NCI-H2196 treated with DMSO at 0.1 percent for 48 hours (cell line): ENCODE measurements at regions not wholly inside any gene's neighbourhood (a gene's known extent, or its start where the extent isn't known, plus 50 kb on each side); places are given as distances from the start of the nearest gene placed in this dataset.
"Not testable (repeated sequence)": the region's sequence is repeated elsewhere in the genome, so short reads cannot be mapped to it uniquely, and the experiment has no call there.

Experiments used
- DNase-seq: peaks from one replicate; lab custom pipeline; 2025; ENCODE audit not compliant: unreplicated experiment; lab: John Stamatoyannopoulos, UW

DNA sequence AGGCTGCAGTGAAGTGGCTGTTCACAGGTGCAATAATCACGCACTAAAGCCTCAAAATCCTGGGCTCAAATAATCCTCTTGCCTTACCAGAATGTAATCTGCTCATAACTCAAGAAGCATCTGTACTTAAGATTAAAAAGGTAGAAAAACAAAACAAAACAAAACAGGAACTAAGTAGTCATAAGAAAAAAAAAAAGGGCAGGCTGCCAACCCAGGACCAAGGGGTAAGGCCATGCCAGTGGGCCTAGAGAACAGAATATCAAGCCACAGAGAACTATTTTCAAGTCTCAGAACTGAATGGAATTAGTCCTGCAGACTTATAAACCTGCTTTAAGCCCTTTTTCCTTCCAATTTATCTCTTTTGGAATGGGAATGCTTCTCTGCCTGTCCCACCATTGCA, 64.8 kb upstream of the TBC1D3K start:
- no peak for DNase-seq

DNA sequence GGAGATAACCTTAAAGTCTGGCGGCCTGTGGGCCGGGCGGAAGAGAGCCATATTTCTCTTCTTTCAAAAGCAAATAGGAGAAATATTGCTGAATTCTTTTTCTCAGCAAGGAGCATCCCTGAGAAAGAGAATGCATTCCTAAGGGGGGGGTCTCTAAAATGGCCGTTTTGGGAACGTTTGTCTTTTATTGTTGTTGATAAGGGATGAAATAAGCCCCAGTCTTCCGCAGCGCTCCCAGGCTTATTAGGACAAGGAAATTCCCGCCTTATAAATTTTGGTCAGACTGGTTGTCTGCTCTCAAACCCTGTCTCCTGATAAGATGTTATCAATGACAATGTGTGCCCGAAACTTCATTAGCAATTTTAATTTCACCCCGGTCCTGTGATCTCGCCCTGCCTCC, 65.8 kb upstream of the TBC1D3K start:
- not testable (repeated sequence) for DNase-seq

DNA sequence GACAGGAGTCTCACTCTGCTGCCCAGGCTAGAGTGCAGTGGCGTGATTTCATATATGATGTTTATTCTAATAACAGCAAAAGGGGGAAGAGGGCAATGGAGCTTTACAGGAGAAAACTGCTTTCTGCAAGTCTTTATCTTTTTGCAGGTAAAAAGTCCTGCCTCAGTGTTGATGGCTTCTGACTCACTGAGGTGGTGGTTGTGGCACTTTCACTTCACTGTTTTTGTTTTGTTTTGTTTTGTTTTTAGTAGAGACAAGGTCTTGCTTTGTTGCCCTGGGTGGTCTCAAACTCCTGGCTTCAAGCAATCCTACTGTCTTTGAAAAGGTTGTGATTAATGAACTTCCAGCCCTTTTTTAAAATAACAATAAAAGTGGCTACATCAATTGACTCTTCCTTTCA, 68.0 kb upstream of the TBC1D3K start:
- no peak for DNase-seq

DNA sequence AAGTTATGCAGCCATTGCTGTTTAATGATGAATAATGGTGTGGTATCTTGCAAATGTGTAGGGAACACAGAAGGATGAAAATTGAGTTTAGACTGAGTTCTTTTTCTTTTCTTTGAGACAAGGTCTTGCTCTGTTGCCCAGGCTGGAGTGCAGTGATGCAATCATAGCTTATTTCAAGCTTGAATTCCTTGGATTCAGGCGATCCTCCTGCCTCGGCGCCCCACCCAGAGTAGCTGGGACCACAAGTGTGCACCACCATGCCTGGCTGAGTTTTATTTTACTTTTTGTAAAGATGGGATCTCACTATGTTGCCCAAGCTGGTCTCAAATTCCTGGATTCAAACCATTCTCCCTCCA, 74.6 kb upstream of the TBC1D3K start:
- no peak for DNase-seq

DNA sequence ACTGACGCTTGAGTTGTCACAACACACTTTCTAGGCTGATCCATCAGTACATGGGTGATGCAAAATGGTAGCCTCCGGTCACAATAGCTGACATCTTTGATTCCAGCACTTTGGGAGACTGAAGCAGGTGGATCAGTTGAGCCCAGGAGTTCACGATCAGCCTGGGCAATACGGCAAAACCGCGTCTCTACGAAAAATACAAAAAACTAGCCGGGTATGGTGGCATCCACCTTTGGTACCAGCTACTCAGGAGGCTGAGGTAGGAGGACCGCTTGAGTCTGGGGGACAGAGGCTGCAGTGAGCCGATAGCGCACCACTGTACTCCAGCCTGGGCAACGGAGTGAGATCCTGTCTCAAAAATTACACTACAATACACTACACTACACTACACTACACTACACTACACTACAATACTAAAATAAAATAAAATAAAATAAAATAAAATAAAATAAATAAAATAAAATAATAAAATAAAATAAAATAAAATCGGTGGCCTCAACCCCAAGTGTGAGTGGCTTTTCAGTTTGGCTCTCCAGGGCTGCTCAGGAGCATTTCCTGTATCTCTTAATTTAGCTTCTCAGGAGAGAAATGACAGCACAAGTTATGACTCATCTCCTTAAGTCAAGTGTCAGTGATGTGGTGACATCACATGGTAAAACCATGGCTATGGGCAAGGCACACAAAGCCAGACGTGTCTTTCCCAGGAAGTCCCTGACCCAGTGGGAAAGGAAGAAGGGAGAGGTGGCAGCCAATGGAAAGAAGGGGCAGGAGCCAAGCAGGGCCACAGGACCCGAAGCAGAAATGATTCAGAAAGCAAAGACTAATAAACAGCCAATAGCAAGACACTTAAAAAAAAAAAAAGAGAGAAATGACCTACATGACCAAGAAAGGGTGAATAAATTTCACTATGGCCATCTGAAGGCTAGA, 75.3 kb upstream of the TBC1D3K start:
- DNase-seq, result no peak

DNA sequence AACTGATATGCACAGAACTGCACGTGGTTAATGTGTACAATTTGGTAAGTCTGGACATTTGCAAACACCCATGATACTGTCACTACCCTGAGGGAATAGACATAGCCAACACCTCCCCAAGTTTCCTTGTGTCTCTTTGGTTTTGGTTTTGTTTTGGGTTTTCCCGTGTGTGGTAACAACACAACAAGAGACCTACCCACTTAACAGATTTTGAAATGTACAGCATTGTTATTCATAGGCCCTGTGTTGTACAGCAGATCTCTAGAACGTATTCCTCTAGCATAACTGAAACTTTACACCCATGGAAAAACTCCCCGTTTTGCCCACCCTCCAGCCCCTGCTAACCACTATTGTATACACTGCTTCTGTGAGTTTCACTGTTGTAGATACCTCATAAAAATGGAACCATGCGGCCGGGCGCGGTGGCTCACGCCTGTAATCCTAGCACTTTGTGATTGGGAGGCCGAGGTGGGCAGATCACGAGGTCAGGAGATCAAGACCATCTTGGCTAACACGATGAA, 76.3 kb upstream of the TBC1D3K start:
- DNase-seq, result no peak

DNA sequence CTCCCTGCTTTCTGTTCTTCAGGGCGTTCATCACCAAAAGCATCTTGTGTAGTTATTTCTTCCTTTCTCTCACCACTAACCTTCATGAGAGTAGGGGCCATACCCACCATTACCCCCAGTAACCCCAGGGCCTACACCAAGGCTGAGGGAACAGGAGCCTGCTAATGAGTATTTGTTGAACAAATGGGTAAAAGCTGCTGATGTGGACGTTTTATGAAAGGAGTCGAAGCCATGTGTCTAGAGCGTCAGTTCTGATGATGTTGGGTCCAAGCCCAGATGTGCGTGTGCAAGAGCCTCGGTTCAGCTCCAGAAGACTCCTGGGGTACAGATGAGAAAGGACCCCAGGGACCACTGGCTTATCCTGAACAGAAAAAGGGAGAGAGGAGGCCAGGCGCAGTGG, 77.1 kb upstream of the TBC1D3K start:
- DNase-seq, result no peak

DNA sequence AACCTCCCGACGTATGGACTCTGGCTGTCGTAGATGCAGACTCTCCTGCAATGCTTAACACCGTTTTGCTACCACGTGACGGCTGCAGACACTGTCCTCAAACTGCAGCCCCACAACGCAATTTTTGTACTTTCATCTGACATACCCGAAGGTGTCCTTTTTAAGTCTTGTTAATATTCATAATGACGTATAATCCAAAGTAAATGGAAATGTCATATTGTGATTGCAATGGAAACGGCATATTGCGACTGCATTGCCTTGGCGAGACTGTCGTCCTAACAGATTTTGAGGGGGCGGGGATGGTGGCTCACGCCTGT, 79.3 kb upstream of the TBC1D3K start:
- DNase-seq, result no peak

DNA sequence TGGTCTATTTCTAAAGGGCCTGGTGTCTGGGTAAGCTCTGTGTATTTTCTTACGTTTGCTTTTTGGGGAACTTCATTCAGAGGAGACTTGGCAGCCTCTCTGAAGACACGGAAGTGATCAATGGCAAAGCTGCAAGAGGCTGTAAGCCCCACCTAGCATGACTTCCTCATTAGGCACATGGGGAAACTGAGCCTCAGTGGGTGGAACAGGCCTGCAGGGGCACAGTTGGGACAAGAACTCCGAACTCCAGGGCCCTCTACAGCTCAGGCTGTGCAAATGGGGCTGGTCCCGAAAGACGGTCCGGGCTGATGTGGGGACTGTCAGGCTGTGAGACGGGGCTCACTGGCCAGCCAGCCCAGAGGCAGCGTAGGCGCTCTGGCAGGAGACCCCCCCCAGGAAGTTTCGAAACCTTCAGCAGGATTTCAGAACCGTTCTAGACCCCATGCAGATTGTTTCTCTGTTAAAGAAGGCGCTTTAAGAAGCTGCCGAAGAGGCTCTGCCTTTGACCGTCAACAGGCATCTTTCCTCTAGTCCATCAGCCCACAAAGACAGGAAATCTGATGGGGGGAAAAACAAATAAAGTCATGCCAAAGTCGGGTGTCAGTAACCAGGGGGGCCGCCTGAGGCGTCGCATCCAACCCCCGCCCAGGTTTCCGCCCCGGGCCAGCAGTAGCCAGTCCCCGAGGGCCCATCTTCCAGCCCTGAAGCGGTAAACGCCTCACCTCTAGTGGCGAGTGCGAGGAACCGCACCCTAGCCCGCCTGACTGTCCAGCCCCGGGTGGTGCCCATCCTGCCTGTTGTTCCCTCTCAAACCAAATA, 79.8 kb upstream of the TBC1D3K start:
- DNase-seq, result no peak

DNA sequence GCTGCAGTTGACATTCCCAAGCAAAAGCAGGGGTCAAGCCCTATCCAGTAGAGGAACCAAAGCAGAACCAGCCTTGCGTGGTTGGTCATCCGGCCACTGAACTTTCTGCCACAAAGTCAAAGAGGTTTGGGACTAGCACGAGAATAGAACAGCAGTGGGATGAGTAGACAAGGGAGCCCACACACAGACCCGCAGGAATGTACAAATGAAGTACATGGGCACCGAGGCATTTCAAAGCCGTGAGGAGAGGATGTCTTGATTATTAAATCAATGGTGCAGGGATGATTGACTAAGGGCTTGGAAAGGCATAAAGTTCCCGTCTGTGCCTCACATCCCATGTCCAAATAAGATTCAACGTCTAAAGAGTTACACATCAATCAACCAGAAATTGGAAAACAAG, 81.8 kb upstream of the TBC1D3K start:
- no peak for DNase-seq

DNA sequence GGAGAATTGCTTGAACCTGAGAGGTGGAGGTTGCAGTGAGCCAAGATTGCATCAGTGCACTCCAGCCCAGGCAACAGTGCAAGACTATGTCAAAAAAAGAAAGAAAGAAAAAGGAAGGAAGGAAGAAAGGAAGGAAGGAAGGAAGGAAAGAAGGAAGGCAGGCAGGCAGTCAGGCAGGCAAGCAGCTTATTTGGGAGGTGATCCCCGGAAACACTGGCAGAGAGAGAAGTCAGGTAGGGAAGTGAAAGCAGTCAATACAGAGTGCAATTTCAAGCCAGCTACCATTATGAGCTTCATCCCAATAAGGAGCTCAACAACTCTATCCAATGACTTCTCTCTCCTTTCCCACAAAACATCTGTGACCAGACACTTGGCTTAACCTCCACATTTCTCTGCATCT, 83.0 kb upstream of the TBC1D3K start:
- DNase-seq, result no peak

DNA sequence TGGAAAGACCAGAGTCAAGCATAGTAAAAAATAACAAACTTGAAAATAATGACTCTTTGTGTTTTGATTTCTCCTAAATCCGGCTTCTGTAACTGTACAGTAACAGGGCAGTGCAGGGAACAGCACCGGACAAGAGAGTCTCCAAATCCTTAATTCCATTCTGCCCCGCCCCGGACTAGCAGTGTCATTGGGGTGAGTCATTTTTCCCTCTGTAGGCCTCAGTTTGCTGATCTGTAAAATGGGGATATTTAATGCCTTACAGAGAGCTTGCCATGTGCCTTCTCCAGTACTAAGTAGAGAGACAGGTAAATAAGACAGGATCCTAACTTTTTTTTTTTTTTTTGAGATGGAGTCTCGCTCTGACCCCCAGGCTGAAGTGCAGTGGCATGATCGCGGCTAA, 83.6 kb upstream of the TBC1D3K start:
- no peak for DNase-seq

DNA sequence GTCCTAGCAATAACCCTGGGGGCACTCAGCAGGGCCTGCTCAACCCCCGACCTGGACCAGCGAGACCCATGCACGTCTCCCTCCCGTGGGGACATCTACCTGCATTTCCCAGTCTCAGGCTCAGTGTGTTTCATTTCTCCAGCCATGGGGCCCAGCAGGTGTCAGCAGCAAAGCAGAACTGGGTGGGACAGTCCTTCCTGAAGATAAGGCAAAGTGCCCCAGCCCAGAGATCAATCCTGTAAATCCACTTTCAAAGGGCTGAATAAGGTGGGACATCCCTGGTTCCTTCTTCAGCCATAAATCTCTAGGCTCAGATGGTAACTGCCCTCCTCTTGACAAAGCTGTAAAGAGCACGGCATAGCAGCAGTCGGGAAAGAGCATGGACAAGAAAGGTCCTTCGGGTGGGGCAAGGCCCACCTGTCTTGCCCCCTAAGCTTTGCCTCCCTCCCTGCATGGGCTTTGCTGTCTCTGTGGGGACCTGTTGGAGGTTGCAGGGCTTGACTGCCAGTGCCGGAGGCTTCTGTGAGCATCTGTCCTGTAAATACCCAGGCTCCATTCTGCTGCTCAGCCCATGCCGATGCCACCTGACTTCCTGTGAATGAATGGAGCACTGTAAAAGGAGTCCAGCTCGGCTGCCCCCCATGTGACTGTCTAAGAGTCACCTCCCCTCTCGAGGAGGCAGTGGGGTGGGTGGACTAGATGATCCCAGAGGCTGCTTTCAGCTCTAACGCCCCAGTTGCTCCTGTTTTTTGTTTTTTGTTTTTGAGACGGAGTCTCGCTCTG, 84.8 kb upstream of the TBC1D3K start:
- DNase-seq, result no peak

DNA sequence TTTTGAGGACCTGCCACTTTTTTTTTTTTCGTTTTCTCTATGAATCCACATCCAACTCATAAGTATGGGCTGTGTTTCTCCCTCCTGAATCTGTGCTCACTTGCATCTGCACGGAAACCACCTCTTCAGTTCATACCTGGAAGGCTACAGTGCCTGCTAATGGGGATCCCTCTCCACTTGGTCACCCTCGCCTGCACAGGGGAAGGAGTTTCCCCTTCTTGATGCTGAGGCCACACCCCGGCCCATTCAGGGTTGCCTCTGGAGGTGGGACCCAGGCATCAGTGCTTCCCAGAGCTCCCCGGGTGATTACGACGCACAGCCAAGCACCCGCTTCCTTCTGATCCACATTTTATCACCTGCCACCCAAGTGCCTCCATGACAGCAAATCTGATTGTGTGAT, 85.9 kb upstream of the TBC1D3K start:
- no peak for DNase-seq

DNA sequence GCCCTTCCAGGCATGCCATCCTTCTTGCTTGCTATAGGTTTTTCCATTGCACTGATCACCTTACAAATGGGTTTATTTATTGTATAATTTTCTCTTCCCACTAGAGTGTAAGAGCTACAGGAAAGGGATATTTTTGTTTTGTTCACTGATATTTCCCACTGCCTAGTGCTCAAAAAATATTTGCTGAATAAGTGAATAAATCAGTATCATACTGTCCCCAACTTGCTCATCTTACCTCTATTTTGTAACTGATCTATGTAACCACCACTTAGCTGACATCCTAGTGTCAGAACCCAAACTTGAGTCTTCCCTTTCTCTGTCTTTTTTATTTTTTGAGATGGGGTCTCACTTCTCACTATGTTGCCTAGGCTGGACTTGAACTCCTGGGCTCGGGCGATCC, 87.6 kb upstream of the TBC1D3K start:
- no peak for DNase-seq

DNA sequence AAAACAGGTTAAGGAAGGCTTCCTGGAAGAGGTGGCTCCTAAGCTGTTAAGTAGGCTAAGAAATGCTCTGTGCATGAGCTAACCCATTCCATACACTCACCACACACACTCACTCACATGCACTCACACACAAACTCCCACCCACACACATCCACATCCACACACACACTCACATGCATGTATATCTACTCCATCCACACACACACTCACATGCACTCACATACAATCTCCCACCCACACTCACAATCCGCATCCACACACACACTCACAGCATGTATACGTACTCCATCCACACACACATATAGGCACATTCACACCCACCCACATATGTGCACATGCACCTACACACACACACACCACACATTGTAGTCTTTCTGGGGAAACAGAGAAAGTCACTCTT, 89.3 kb upstream of the HNF1B start:
- DNase-seq, result no peak

DNA sequence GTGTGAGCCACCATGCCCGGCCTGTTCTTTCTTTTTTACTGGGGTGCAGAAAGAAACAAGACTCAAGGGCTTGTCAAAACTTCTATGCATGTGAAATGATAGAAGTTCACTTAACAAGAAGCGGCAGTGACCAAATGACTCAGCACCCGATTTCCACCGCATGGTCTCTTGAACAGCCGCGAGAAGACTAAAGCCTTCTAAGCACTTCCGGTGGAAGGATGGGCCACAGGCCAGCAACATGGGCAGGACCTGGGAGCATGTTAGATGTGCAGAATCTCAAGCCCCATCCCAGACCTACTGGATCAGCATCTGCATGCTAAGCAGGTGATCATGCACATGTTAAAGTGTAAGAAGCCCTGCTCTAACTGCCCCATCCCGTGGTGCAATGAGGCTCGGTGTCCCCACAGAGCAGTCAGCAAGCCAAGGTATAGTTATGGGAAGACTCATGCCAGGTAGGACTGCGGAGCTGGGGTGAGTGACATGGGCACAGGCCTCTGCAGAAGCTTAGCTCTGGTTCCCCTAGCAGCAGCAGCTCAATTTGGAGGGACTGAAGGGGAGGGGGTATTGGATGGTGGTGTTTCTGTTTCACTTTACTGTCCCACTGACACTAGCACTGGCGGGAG, 88.5 kb upstream of the HNF1B start:
- DNase-seq, result no peak

DNA sequence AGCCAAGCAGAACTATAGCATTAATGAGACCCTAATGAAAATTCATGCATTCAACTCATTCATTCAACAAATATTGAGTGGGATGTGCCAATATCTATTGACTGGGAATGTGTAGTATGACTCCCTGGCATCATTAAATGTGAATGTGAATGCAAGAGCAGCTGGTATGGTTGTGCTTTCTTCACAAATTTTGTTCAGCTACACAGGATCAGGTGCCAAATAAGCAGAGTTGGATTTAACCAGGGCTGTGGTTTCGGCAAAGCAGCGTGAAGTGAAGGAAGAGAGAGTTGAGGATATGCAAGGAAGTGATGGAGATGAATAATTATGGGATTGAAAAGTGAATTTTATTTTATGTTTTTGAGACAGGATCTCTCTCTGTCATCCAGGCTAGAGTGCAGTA, 87.1 kb upstream of the HNF1B start:
- DNase-seq, result no peak

DNA sequence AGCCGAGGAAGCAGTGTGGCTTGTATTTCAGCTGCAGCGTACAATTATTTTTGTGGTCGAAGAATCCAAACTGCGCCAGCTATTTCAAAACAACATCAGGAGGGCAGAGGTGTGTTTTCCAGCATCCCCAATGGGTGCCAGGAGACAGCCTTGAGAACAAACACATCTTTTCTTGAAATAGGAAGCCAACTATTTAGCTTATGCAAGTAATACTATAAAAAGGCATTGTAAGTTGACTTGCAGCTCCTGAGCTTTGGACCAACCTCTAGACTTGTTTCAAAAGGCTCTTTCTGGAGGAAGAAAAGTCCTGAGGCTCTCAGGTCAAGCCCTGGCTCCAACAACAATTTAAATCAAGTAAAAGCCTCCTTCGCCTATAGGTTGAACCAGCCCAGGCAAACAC, 86.6 kb upstream of the HNF1B start:
- no peak for DNase-seq

DNA sequence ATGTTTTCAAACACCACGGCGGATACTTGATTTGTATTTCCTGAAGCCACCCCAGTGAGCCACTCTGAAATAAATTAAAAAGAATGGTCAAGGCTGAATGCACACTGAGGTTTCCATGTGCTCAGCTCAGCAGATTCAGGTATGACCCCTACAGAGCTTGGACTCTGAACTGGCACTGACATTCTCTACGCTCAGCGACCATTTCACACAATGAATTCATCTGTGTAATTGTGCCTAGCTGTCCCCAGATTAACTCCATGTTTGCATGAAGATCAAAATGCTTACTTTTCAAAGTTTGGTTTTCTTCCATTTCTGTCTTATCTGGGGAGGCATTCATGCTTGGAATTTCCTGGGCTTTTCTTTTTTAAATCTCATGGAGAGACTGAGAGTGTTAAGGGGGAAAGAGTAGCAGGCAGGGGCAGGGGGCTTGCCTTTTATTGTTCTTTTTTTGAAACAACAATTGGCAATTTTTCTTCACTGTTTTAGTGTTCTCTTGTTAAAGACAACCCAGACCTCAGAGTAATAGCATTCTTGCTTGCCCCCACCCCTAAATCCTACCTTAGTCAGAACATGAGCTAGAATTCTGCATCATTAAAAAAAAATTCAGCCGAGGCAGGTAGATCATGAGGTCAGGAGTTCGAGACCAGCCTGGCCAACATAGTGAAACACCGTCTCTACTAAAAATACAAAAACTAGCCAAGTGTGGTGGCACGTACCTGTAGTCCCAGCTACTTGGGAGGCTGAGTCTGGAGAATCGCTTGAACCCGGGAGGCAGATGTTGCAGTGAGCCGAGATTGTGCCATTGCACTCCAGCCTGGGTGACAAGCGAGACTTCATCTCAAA, 85.5 kb upstream of the HNF1B start:
- no peak for DNase-seq
